ENCODE measurements at regions not wholly inside any gene's neighbourhood (a gene's known extent, or its start where the extent isn't known, plus 50 kb on each side); places are given as distances from the start of the nearest gene placed in this dataset.
A peak's percentile ranks its signal among the peaks of the same experiment; 100 is the strongest.
"Not testable (repeated sequence)": the region's sequence is repeated elsewhere in the genome, so short reads cannot be mapped to it uniquely, and the experiment has no call there.

- Histone ChIP-seq H3K4me2 (no peak overlapping the region), H2AFZ (replicated peaks) (no peak overlapping the region)
Measured at GRCh38 chr17:31738488-31738887, 120.6 kb downstream of the COPRS start.

GRCh38 chr17:31738067-31738466 lies 121.0 kb downstream of the COPRS start:
- no peak overlapping the region for H3K4me2 ChIP-seq
- DNase-seq (ENCODE audit: low spot score) = no peak
- no peaks in the 10 kb centered on the region for H3K36me3 ChIP-seq
- H3K27ac ChIP-seq = no peak overlapping the region
- no peak for TF ChIP-seq EZH2phosphoT487 (IDR thresholded peaks at IDR 0.05)
- no peak for TF ChIP-seq EZH2 (IDR thresholded peaks at IDR 0.05)
- no peak for TF ChIP-seq CTCF (IDR thresholded peaks at IDR 0.05)
- no peak overlapping the region for H3K27ac Mint-ChIP-seq
- peaks cover 3% of the 10 kb centered on the region for H3K4me1 ChIP-seq
- H3K9me3 Mint-ChIP-seq = no peaks in the 10 kb centered on the region
- no peaks in the 10 kb centered on the region for H4K20me1 ChIP-seq (ENCODE audit: low read depth)
- H3K4me3 Mint-ChIP-seq = no peak overlapping the region
- no peak overlapping the region for H2AFZ ChIP-seq (replicated peaks)
- no peak overlapping the region for H3K9ac ChIP-seq
- no peaks in the 10 kb centered on the region for H3K79me2 ChIP-seq (ENCODE audit: low read depth)
- H3K27me3 Mint-ChIP-seq (ENCODE audit: insufficient read depth, low read depth) = peaks cover 2% of the 10 kb centered on the region
- H3K9me3 ChIP-seq (ENCODE audit: low read depth) = no peaks in the 10 kb centered on the region
- peaks cover 12% of the 10 kb centered on the region for H3K4me1 Mint-ChIP-seq
- H3F3A ChIP-seq (ENCODE audit: low read depth) = no peaks in the 10 kb centered on the region
- H3K27me3 ChIP-seq = no peaks in the 10 kb centered on the region
- H3K36me3 Mint-ChIP-seq = no peaks in the 10 kb centered on the region
- H3K4me3 ChIP-seq = no peak overlapping the region

More at GRCh38 chr17:31738488-31738887, 120.6 kb downstream of the COPRS start:
- Histone ChIP-seq H3K9me3 (ENCODE audit: low read depth) (no peaks in the 10 kb centered on the region), H3K79me2 (ENCODE audit: low read depth) (no peaks in the 10 kb centered on the region), H3K36me3 (no peaks in the 10 kb centered on the region), H4K20me1 (ENCODE audit: low read depth) (no peaks in the 10 kb centered on the region), H3K4me3 (no peak overlapping the region), H3K27ac (no peak overlapping the region), H3K4me1 (peaks cover 2% of the 10 kb centered on the region), H3K9ac (no peak overlapping the region), H3K27me3 (no peaks in the 10 kb centered on the region), H3F3A (ENCODE audit: low read depth) (no peaks in the 10 kb centered on the region)
- Mint-ChIP-seq H3K4me1 (peaks cover 15% of the 10 kb centered on the region), H3K27me3 (ENCODE audit: insufficient read depth, low read depth) (peaks cover 2% of the 10 kb centered on the region), H3K4me3 (no peak overlapping the region), H3K27ac (no peak overlapping the region), H3K9me3 (no peaks in the 10 kb centered on the region), H3K36me3 (no peaks in the 10 kb centered on the region)
- no peak for DNase-seq (ENCODE audit: low spot score)
- TF ChIP-seq CTCF (IDR thresholded peaks at IDR 0.05) (no peak), EZH2phosphoT487 (IDR thresholded peaks at IDR 0.05) (no peak)

GRCh38 chr17:31736855-31737625 lies 122.0 kb downstream of the COPRS start:
- TF ChIP-seq EZH2phosphoT487 (IDR thresholded peaks at IDR 0.05) = no peak
- no peak overlapping the region for H3K27ac Mint-ChIP-seq
- H3K4me1 Mint-ChIP-seq = peaks cover 11% of the 10 kb centered on the region
- no peak overlapping the region for H3K4me3 Mint-ChIP-seq
- no peak overlapping the region for H3K9ac ChIP-seq
- H3K4me1 ChIP-seq = peaks cover 3% of the 10 kb centered on the region
- H3K79me2 ChIP-seq (ENCODE audit: low read depth) = no peaks in the 10 kb centered on the region
- no peak for DNase-seq (ENCODE audit: low spot score)
- H4K20me1 ChIP-seq (ENCODE audit: low read depth) = no peaks in the 10 kb centered on the region
- peaks cover 2% of the 10 kb centered on the region for H3K27me3 Mint-ChIP-seq (ENCODE audit: insufficient read depth, low read depth)
- no peak overlapping the region for H3K27ac ChIP-seq
- no peaks in the 10 kb centered on the region for H3K36me3 Mint-ChIP-seq
- H3K27me3 ChIP-seq = no peaks in the 10 kb centered on the region
- no peak overlapping the region for H3K4me2 ChIP-seq
- H3F3A ChIP-seq (ENCODE audit: low read depth) = no peaks in the 10 kb centered on the region
- H2AFZ ChIP-seq (replicated peaks) = no peak overlapping the region
- H3K9me3 Mint-ChIP-seq = no peaks in the 10 kb centered on the region
- no peaks in the 10 kb centered on the region for H3K9me3 ChIP-seq (ENCODE audit: low read depth)
- H3K4me3 ChIP-seq = no peak overlapping the region
- H3K36me3 ChIP-seq = no peaks in the 10 kb centered on the region

GRCh38 chr17:31733326-31733725 lies 125.7 kb downstream of the COPRS start:
- no peaks in the 10 kb centered on the region for H3K36me3 ChIP-seq
- Mint-ChIP-seq H3K27me3 (ENCODE audit: insufficient read depth, low read depth) (no peaks in the 10 kb centered on the region), H3K4me3 (no peak overlapping the region), H3K36me3 (no peaks in the 10 kb centered on the region), H3K27ac (no peak overlapping the region), H3K4me1 (peaks cover 3% of the 10 kb centered on the region), H3K9me3 (no peaks in the 10 kb centered on the region)
- H3K79me2 ChIP-seq (ENCODE audit: low read depth) = no peaks in the 10 kb centered on the region
- peaks cover 3% of the 10 kb centered on the region for H3K4me1 ChIP-seq
- TF ChIP-seq EZH2 (IDR thresholded peaks at IDR 0.05) = no peak
- TF ChIP-seq CTCF (IDR thresholded peaks at IDR 0.05) = no peak
- TF ChIP-seq EZH2phosphoT487 (IDR thresholded peaks at IDR 0.05) = no peak
- no peak overlapping the region for H3K9ac ChIP-seq
- no peak overlapping the region for H2AFZ ChIP-seq (replicated peaks)
- no peaks in the 10 kb centered on the region for H3K27me3 ChIP-seq
- peak overlapping the region; percentile 18 for H3K4me2 ChIP-seq
- H4K20me1 ChIP-seq (ENCODE audit: low read depth) = no peaks in the 10 kb centered on the region
- no peak overlapping the region for H3K4me3 ChIP-seq
- peak; percentile 59 for DNase-seq (ENCODE audit: low spot score)
- H3F3A ChIP-seq (ENCODE audit: low read depth) = no peaks in the 10 kb centered on the region
- H3K9me3 ChIP-seq (ENCODE audit: low read depth) = no peaks in the 10 kb centered on the region
- no peak overlapping the region for H3K27ac ChIP-seq

- not testable (repeated sequence) for H3K27me3 Mint-ChIP-seq (ENCODE audit: insufficient read depth, low read depth); H3K4me1 Mint-ChIP-seq; H3K4me3 Mint-ChIP-seq
Measured at GRCh38 chr17:31731585-31732154, 127.4 kb downstream of the COPRS start.

More at GRCh38 chr17:31731585-31732154, 127.4 kb downstream of the COPRS start:
- DNase-seq (ENCODE audit: low spot score); H3K9ac ChIP-seq; H3K27ac Mint-ChIP-seq; H3K9me3 Mint-ChIP-seq; H3K4me2 ChIP-seq; H3K4me1 ChIP-seq; H3K79me2 ChIP-seq (ENCODE audit: low read depth); H3K27ac ChIP-seq; H3K4me3 ChIP-seq; H3K27me3 ChIP-seq; H3K36me3 Mint-ChIP-seq; H4K20me1 ChIP-seq (ENCODE audit: low read depth); H3F3A ChIP-seq (ENCODE audit: low read depth); H2AFZ ChIP-seq (replicated peaks); H3K9me3 ChIP-seq (ENCODE audit: low read depth); H3K36me3 ChIP-seq: not testable (repeated sequence)
